ENCODE measurements at regions not wholly inside any gene's neighbourhood (a gene's known extent, or its start where the extent isn't known, plus 50 kb on each side); places are given as distances from the start of the nearest gene placed in this dataset.

DNA sequence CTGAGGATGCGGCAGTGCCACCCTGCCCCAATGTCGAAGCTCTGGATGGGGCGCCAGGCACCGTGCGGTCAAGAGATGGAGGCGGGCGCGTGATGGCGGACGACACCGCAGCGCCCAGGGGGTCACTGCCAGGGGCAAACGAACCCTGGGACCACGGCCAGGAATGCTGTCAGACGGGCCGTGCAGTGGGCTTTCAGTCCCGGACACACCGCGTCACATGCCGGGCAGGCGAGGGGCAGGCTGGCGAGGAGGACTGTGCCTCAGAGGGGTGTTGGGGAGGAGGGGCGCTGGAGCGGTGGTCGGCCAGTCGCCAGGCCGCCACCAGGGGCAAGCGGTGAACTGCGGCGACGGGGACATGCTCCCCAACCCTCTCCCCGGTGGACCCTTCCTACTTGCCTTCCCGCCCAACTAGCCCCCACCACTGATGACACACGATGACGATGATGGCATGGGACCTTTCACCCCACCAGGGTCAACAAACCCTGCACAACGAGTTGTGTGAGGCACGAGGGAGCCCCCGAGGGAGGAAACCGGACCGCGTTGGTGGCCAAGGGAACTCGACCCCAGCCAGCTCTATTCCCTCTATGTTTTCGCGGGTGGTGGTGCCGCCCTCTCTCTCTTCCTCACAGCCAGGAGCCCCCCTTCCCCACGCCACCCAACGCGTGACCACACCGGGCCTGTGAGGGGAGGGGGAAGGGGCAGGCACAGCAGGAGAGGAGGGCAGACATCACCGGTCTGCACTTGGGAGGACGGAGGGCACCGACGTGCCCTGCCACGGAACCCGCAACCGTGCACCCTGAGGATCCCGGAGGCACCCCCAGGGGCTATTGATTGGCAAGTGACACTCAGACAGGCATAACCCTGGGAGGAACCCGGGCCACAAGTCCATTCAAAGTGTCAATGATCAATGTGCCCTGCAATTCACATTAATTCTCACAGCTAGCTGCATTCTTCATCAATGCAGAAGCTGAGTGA, 1960.9 kb upstream of the DEFB115 start:
- DNase-seq (ENCODE audit: low read depth): no peak
- TF ChIP-seq, protein P1, sequence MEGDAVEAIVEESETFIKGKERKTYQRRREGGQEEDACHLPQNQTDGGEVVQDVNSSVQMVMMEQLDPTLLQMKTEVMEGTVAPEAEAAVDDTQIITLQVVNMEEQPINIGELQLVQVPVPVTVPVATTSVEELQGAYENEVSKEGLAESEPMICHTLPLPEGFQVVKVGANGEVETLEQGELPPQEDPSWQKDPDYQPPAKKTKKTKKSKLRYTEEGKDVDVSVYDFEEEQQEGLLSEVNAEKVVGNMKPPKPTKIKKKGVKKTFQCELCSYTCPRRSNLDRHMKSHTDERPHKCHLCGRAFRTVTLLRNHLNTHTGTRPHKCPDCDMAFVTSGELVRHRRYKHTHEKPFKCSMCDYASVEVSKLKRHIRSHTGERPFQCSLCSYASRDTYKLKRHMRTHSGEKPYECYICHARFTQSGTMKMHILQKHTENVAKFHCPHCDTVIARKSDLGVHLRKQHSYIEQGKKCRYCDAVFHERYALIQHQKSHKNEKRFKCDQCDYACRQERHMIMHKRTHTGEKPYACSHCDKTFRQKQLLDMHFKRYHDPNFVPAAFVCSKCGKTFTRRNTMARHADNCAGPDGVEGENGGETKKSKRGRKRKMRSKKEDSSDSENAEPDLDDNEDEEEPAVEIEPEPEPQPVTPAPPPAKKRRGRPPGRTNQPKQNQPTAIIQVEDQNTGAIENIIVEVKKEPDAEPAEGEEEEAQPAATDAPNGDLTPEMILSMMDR (IDR thresholded peaks at IDR 0.05; ENCODE audit: insufficient read depth, low read depth, low read length, missing control alignments): no peak
- H3K4me3 ChIP-seq (ENCODE audit: low read depth, low read length): no peak overlapping the region

DNA sequence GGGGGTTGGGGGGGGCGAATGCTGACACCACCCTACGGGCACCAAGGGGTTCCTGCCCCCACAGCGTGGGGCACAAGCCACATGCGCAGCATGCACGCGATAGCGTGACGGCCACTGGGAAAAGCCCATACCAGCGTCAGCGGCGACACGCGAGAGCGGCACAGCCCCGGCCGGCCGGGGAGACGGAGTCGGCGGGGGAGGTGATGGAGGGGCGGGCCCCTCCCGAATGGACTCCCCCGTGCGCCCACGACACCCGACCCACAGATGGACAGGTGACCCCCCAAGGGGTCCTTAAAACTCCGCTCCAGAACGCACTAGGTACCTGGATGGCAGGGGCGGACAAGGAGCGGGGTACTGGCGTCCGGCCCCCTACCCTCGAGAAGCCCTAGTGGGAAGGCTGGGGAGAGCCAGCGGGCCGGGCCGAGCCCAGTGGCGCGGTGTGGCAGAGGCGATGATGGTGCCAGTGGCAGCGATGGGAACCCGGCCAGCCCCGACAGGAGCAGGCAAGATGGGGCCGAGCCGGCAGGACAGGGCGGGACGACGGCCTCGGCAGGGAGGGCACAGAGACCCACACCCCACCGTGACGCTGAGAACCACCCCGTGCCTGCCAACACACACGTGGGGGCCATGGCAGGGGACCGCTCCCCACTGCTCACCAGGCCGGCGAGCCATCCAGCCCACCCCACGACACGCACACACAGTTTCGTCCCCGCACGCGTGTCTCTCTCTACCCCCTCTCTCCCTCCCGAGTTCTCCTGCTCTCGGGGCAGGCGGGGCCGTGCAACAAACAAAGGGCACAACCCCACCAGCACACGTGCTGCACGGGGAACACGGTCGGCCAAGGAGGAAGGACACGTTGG, 1959.8 kb upstream of the DEFB115 start:
- DNase-seq (ENCODE audit: low read depth): no peak
- TF ChIP-seq, protein P1 (IDR thresholded peaks at IDR 0.05; ENCODE audit: insufficient read depth, low read depth, low read length, missing control alignments): no peak
- no peak overlapping the region for H3K4me3 ChIP-seq (ENCODE audit: low read depth, low read length)

DNA sequence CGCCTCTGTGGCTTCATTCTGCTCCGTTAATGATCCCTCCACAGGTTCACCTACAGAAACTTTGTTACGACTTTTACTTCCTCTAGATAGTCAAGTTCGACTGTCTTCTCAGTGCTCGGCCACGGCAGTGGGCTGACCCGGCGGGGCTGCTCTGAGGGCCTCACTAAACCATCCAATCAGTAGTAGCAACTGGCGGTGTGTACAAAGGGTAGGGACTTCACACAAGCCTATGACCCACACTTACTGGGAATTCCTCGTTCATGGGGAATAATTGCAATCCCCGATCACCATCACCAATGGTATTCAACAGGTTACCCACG, 1959.2 kb upstream of the DEFB115 start:
- DNase-seq (ENCODE audit: low read depth): no peak
- TF ChIP-seq, protein P1 (IDR thresholded peaks at IDR 0.05; ENCODE audit: insufficient read depth, low read depth, low read length, missing control alignments): no peak
- H3K4me3 ChIP-seq (ENCODE audit: low read depth, low read length): no peak overlapping the region

DNA sequence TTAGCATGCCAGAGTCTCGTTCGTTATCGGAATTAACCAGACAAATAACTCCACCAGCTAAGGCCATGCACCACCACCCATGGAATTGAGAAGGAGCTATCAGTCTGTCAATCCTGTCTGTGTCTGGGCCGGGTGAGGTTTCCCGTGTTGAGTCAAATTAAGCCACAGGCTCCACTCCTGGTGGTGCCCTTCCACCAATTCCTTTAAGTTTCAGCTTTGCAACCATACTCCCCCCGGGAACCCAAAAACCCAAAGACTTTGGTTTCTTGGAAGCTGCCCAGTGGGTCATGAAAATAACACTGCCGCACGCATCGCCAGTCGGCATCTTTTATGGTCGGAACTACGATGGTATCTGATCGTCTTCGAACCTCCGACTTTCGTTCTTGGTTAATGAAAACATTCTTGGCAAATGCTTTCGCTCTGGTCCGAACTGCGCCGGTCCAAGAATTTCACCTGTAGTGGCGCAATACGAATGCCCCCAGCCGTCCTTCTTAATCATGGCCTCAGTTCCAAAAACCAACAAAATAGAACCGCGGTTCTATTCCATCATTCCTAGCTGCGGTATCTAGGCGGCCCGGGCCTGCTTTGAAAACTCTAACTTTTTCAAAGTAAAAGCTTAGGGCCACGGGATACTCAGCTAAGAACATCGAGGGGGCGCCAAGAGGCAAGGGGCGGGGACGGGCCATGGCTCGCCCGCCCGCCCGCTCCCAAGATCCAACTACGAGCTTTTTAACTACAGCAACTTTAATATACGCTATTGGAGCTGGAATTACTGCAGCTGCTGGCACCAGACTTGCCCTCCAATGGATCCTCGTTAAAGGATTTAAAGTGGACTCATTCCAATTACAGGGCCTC, 1958.5 kb upstream of the DEFB115 start:
- no peak overlapping the region for H3K4me3 ChIP-seq (ENCODE audit: low read depth, low read length)
- peak; percentile 18 for DNase-seq (ENCODE audit: low read depth)
- TF ChIP-seq, protein P1 (IDR thresholded peaks at IDR 0.05; ENCODE audit: insufficient read depth, low read depth, low read length, missing control alignments): no peak

DNA sequence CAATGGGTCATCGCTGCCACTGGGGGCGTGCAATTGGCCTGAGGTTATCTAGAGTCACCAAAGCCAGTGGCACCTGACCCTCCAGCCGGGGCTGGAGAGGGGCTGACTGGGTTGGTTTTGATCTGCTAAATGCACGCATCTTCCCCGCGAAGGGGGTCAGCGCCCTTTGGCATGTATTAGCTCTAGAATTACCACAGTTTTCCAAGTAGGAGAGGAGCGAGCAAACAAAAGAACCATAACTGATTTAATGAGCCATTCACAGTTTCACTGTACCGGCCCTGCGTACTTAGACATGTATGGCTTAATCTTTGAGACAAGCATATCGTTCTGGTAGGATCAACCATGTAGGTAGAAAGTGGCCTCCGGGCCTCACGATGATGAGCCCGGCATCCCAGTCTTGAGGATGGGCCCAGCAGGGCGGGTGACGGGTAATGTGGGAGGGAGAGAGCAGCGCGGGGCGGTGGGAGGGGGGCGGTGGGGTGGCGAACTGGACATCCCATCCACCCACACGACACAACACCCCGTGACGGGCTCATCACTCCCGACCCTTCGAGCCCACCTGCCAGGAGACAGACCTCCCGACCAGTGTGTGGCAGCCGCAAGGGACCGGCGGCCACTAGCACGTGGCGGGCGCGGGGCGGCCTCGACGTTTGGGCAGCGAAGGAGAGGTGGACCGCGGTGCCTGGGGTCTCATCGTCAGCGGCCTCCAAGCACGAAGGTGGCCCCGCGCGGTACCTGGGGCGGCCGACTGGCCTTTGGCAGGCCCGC, 1957.5 kb upstream of the DEFB115 start:
- no peak overlapping the region for H3K4me3 ChIP-seq (ENCODE audit: low read depth, low read length)
- TF ChIP-seq, protein P1 (IDR thresholded peaks at IDR 0.05; ENCODE audit: insufficient read depth, low read depth, low read length, missing control alignments): no peak
- DNase-seq (ENCODE audit: low read depth): no peak

All from GM12865 (cell line).